ENCODE measurements at regions not wholly inside any gene's neighbourhood (a gene's known extent, or its start where the extent isn't known, plus 50 kb on each side); places are given as distances from the start of the nearest gene placed in this dataset.
"Not testable (repeated sequence)": the region's sequence is repeated elsewhere in the genome, so short reads cannot be mapped to it uniquely, and the experiment has no call there.

DNA sequence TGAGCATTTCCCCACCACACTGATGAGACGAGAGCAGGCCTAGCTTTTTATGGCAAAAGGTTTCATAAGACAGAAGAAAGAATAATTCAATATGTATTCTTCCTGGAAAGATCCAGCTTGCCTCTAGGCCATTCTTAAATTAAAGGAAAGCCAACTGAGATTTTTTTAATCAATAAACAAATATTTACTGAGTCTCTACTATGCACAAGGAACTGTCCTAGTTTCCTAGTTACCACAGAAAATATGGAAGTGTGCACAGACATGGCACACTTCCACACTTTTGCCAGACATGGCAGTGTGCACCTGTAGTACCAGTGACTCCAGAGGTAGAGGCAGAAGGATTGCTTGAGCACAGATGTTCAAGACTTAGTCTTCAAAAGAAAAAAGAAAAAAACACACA, 281.0 kb downstream of the CETN3 start:
- DNase-seq = no peak

DNA sequence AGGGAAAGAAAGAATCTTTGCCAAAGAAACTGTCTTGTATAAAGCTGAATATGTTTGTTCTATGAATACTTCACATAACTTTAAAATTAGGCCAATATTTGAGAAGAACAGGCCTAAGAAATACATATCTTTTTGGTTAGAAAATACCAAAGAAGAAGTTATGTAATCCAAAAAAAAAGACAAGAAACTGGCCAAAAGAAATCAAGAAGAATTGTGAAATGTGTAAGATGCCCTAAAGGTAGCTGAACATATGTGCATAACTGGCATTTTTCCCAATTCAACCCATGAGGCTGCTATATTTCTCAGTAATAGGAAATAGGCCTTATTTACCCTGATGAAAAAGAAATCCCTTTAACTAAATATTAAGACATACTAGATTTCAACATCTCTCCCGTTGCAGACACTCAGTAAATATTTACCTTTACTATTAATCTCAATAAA, 290.0 kb downstream of the CETN3 start:
- no peak for DNase-seq

DNA sequence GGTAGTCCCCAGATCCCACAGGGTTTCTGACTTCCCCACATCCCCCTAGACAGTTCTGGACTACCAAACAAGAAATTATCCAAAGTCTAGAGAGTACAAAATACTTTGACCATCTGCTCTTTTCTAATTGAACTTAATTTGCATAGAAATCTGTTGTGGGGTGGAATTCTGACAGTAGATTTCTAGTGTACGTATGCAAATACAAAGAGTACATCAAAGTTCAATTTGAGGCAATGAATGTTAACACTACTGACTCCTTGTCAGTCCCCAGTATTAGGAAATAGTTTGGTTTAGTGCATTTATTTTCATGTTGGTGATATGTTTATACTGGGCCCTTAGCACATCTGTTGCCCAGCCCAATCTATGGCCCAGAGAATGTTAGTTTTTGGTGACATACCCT, 292.6 kb downstream of the CETN3 start:
- DNase-seq = no peak

DNA sequence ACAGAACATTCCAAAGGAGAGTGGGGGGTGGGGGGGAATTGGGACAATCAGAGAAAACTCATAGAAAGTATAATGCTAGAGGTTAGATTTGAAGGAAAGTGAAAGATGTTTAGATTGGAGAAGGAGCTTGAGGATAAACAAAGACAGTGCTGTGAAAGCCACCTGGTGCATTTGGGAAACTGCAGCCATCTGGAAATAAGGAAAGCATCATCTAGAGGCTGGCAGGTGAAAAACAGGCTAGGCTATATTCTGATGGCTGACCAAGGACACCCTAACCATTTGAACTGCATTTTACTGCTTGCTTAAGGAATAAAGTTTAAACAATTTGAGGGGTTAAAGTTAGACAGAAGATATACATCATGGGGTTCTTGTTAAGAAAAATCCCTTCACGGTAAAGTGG, 296.4 kb downstream of the CETN3 start:
- no peak for DNase-seq

DNA sequence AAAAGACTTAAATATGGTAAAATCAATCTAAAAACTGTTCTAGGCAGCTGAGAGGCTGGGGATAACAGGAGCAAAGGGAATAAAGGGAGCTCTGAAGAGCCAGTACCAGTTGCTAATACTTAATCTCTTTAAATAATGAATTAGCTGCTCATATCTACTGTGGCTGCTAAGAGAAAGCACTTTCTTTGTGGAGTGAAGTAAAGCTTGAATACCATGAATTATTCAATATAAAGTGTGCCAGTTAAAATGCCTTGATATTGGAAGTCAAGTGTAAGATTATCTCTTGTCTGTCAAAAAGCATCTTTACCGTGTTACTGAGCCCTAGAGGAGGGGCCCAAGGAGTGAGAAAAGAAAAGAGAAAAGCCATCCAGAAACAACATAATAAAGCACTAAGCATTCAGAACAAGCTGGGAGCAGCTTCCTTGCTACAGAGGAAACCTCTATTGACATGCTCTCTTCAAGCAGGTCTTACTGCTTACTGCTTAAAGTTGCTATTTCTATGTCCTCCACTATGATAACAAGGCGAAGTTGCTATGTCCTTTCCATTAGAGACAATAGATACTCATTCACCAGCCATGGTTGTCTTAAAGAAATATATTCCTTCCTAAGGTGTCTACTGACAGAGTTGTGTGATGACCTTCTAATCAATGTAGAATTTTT, 297.4 kb downstream of the CETN3 start:
- DNase-seq = no peak

DNA sequence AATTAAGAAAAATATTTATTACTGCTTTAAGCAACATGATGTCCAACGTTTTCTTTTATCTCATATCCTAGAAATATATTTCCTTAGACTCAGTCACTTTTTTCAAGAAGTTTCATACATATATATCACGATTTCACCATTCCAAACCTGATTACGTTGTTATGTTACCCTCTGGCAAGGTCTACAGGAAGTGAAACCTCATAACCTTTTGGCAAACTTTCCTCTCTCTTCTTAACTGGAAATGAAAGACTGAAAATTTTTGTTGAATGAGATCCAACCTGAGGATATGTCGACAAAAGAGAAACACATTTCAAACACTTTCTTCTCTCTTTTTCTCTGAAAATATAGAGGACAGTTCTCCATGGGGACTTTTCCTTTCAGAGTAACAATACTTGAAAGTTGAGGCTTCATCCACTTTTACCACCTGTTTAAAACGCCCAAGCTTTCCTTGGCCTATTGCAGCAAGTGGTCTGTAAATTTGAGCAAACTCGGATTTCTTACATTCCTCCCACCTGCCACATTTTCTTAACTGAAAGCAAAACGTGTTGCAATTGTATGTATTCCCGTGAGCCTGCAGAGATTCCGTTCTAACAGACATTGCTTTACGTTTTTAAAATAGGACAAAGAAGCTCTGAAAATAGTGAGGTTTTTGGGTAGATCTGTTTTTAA, 298.1 kb downstream of the CETN3 start:
- DNase-seq = no peak

DNA sequence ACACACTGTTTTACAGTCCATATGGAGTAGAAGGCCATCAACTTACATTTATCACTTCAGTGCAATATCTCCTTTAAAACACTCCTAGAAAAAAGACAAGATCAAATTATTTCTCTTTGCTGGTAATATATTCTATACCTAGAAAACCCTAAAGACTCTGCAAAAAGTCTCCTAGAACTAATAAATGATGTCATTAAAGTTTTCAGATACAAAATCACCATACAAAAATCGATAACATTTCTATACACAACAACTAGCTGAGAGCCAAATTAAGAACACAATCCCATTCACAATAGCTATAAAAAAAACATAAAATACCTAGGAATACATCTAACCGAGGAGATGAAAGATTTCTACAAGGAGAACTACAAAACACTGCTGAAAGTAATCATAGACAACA, 300.3 kb downstream of the CETN3 start:
- DNase-seq = no peak

DNA sequence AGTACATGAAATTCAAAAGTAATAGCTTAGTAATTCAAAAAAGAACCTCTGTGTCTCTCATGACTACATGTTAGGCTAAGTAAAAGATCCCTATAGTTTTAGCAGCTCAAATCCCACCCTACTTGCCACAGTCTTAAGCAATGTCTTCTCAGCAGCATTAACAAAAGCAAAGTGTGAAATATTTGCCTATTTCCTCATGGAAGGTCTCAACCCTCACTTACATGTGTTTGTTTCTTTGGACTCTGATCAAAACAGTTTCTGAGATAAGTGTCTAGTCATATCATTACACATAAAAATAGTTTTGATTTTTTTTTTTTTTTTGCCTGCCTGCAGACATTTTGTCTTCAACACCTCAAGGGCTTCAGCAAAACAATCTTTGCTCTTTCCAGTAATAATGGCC, 310.5 kb downstream of the CETN3 start:
- DNase-seq = no peak

DNA sequence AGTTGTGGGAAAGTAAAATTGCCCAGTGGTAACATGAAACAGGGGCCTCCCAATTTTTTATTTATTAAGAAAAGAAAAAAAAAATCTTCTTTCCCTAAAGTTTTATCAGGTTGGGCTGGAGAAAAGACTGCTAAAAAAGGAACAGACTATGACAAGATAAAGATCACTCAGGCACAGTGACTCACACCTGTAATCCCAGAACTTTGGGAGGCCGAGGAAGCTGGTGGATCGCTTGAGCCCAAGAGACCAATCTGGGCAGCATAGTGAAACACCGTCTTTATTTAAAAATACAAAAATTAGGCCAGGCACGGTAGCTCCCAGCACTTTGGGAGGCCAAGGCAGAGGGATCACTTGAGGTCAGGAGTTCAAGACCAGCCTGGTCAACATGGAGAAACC, 312.5 kb downstream of the CETN3 start:
- DNase-seq = no peak

DNA sequence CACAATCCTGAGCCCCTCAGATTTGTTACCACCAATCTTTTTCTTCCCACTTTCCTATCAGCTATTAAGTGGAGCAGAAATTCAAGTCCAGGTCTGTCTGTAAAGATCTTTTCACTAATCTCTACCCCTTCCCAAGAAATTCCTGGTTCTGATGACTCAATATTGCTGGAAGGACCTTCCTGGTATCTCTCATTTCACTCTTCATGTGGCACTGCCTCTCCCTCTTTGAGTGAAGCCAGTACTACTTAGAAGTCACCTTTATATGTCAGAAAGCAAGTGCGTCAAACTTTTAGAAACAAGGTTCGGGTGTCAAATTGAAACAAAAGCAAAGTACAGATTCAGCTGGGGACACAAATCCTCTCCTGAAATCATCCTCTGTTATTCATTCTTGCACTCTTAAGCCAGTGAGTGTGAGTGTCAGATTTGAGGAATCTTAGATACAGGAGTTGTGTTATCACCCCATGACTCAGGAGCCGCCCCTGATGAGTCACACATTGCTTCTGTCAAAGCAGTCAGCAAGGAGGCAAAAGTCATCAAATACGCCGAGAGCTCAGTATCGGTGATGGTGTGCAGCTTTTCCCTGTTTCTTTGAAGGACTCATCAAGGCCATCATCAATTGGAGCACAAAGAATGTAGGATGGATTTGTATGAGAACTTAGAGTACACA, 313.0 kb downstream of the CETN3 start:
- DNase-seq = no peak

DNA sequence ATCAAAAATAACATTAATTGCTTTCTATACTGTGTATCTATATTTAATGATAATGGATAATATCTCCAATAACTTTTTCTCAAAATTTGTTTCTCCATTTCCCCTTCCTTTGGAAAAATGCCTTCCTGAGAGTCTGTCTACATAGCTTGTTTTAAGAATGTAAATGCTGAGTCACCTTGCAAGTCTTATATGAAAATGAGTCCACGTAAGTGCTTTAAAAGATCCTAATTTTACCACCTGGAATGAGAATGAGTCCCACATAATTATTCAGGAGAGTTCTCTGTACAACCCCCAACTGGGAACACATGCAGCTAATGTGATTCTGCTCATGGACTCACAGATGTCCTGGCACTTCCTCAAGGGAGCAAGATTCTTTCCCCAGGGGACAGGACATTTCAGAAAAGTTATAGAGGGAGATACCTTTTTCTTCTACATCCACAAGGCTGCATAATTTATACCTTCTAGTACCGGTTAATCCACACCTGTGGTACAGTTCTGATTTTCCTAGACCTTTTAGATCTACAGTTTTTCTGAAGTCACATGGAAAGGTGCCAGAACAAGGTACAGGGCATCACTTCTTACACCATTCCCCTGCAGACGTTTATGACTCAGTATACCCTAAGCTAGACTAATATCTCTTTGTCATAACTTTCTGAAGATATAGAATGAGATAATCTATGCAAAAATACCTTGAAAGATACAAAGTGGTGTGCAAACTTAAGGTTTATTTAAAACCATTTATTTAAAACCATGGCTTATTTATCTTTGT, 314.1 kb downstream of the CETN3 start:
- no peak for DNase-seq

DNA sequence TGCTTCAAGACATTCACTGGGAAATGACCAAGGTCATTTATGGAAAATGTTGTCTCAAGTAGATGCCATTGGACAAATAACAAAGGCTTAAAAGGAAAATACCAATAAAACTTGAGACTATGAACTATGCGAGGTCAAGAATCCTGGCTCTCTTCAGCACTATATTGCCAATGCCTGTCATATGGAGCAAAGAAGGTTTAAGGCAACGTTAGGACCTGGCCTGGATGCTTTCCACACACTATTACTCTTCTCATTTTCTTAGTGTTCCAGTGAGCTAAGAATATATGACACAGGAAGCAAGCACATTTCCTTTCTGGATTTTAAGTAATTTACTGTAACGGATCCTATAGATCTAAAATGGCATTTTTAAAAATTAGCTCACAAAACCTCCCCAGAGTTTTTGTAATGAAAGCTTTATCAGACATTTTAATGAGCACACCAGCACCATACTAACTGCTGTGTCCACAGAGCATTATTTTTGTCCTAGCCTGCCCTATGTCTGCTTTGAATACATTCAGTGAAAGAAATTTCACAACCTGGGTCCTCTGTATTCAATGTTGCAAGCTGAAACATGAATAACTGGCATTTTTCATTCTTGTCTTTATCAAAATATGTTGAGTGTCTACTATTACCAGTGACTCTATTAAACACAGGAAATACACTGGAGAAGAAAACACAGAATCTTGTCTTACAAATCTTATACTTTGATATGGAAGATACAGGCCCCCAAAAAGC, 315.6 kb downstream of the CETN3 start:
- DNase-seq = no peak

DNA sequence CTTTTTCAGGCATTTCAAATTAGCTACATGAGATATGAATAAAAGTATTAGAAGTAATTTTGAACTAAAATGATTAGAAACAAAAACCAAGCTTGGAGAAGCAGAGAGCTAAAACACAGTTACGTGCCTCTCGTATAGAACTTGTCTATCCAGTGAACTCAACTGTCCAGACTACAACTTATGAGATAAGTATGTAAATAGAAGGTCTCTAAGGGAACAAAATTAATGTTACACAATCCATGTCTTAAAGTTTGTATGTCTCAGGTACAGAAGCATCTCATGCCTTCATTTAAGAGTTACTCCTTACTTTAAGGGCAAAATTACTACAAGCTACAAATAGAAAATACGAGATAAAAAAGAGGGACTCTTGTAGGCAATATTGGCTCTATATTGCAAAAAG, 316.8 kb downstream of the CETN3 start:
- no peak for DNase-seq

DNA sequence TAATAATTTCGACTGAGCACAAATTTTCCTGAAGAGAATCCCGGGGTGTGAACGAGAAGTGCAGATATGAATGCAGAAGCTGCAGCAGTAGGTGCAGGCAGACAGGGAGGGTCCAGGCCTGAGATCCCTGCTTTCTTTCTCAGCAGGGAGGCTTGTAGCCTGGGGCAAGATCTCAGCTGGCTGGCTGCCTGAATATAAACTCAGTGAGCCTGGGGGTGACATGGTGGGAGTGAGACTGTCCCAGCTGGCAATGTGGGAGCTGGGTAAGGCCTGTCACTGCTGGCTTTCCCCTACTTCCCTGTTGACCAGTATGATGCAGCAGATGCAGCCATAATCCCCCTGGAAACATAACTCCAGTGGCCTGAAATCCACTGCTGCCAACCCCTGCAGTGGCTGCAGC, 325.2 kb downstream of the CETN3 start:
- DNase-seq = no peak

DNA sequence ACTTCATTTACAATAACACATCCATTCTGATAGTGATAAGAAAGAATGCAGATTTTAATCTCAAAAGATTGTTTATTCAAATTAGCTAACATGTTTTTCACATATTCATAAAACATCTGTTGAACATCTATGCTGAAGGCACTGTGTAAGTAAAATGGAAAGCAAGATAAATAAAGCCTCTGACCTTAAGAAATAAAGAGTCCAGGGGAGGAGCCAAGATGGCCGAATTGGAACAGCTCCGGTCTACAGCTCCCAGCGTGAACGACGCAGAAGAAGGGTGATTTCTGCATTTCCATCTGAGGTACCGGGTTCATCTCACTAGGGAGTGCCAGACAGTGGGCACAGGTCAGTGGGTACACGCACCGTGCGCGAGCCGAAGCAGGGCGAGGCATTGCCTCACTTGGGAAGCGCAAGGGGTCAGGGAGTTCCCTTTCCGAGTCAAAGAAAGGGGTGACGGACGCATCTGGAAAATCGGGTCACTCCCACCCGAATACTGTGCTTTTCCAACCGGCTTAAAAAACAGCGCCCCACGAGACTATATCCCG, 336.5 kb downstream of the CETN3 start:
- not testable (repeated sequence) for DNase-seq

DNA sequence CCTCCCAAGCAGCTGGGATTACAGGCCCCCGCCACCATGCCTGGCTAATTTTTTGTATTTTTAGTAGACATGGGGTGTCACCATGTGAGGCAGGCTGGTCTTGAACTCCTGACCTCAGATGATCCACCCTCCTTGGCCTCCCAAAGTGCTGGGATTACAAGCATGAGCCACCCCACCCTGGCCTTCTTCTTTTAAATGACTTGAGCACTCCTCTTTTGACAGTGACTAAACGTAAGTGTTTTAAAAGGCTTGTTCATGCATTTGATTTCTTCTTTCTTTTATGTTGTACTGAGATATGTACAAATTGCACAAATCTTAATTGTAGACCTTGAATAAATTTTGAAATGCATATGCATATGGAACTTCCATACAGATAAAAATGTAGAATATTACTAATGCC, 337.9 kb downstream of the CETN3 start:
- DNase-seq = no peak

DNA sequence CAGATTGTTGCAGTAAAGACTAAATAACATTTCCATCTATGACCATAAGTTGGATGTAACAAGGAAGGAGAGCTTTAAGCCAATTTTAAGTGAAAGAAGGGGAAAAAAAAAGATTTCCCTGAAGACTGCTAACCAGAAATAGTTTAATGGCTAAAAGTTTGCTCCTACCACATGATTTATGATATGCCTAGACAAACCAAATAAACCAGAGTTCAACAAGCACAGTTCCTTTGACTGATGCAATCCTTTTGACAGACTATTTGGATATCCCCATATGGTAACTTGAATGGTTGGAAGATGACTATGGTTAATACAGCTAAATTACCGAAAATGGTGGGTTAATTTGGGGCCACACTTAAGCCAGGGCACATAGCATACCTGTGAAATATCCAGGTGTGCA, 338.5 kb downstream of the CETN3 start:
- DNase-seq = no peak

DNA sequence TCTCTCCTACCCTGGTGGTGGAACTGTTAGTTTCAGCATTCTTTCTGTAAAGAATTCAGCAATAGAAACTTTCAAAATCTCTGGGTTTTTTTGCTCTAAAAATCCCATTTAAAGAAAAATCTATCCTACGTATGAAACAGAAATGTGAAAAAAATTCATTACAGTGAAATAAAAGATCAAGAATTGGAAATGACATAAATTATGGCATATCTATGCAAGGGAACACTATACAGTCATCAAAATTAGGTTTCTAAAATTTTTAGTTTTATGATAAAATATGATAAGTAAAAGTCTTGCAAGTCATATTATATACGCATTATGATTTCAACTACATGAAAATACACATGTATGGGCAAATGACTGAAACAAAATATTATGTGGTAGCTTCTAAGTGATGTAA, 342.6 kb downstream of the CETN3 start:
- no peak for DNase-seq

DNA sequence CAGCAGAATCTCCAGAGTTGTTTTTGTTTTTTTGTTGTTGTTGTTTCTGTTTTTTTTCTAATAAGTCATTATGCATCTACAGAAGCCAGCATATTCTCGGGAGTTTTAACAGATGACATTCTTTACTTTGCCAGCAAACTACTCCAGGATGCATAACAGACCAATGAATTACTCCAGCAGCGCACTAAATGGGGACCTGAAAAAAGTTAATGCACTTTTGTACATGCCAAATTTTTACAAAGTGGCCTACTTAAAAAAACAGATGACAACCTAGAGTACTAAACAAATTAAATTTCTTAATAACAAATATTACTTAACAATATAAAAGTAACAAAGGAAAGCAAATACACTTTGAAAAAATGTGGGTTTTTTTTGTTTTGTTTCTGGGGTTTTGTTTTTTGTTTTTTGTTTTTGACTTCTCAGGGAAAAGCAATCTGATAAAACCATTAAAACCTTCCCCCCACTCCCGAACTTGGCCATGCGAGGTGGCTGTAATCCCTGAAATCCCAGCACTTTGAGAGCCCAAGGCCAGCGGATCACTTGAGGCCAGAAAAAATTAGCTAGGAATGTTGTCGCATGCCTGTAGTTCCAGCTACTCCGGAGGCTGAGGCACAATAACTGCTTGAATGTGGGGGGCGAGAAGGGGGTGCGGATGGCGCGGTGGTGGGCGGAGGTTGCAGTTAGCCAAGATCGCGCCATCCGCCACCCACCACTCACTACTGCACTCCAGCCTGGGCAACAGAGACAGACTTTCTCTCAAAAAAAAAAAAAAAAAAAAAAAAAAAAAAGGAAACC, 352.4 kb downstream of the CETN3 start:
- DNase-seq = no peak

DNA sequence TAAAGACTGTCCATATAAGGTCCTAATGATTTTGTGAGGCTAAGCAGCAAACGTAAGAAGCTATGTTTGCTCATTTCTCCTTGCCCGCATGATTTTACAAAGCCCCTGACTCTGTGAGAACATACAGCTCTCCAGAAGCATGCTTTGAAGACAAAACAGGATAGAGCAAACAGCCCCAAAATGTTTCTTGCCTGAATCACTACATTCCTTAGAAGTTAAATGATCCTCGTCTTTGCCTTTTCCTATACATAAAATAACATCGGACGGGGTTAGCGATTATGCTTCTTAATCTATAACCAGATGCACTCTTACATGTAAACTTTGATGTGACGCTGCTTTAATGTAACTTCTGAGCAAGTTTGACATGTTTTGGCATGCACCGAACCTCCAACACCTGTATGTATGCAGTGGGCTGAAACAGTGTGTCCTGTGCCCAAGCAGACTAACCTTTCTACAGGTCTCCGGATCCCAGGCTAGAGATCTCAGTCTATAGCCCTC, 353.7 kb downstream of the CETN3 start:
- DNase-seq = no peak

DNA sequence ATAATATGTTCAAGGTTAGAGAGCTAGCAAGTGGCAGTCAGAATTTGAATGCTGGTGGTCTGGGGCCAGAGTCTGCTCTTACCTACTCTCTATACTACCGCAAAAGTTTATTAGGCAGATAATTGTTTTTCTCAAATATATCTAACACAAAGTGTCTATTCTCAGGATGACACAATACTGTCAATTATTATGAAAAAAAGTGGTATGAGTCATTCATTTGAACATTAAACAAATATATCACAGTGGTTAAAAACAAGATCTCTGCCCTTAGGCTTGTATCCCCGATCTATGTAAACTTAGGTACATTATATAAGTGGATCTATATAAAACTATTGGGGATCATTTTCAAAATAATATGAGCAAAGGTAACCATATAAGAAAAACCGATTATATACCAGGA, 354.9 kb downstream of the CETN3 start:
- DNase-seq = no peak

DNA sequence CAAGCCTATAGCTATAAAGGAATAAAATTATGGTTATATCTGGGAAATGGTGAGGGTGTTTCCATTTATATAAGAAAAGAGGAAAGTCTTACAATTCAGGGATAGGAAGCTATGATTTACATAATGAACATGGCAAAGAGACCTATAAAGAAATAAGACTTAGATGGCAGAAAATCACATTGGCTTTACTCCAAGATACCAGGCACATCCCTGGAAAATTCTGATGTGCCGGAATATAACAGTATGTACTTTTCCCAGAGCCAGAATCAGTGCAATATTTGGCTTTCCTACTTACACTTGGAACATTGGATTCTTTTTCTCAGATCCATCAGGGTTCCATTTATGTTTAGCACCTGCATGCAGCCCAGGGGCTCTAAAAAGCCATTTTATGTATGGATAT, 357.8 kb downstream of the CETN3 start:
- no peak for DNase-seq
